ENCODE measurements at regions not wholly inside any gene's neighbourhood (a gene's known extent, or its start where the extent isn't known, plus 50 kb on each side); places are given as distances from the start of the nearest gene placed in this dataset.

DNA sequence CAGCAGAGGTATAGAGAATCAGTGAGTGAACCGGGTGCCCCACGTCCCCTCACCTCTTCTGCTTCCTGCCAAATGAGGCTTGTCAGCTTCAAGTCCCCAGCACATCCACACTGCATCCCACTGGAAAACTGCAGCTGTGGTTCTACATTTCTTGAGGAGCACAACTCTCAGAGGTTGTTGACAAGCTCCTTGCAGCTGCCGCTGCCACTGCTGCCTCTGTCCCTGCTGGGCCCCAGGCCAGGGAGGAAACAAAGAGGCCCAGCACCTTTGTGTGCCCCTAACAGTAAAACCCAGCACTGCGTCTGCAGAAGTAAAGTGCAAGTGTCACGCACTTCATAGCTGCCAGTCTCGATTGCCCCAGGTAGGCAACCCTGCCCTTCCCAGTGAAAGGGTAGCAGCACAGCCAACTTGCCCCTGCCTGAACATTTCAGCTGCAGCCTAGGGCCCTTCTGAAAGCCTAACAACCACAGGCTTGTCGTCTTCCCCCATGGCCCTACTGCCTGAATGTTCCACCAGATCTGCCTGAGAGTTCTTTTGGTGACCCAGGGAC is 1162.1 kb upstream of the USP15 start:
- TF ChIP-seq POLR2A (IDR thresholded peaks at IDR 0.05) (no peak), POLR2AphosphoS5 (IDR thresholded peaks at IDR 0.05) (no peak)
- TF ChIP-seq, protein P1, sequence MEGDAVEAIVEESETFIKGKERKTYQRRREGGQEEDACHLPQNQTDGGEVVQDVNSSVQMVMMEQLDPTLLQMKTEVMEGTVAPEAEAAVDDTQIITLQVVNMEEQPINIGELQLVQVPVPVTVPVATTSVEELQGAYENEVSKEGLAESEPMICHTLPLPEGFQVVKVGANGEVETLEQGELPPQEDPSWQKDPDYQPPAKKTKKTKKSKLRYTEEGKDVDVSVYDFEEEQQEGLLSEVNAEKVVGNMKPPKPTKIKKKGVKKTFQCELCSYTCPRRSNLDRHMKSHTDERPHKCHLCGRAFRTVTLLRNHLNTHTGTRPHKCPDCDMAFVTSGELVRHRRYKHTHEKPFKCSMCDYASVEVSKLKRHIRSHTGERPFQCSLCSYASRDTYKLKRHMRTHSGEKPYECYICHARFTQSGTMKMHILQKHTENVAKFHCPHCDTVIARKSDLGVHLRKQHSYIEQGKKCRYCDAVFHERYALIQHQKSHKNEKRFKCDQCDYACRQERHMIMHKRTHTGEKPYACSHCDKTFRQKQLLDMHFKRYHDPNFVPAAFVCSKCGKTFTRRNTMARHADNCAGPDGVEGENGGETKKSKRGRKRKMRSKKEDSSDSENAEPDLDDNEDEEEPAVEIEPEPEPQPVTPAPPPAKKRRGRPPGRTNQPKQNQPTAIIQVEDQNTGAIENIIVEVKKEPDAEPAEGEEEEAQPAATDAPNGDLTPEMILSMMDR (IDR thresholded peaks at IDR 0.05): no peak

Data from prostate gland (tissue), 2 donors.